Motor neuron (in vitro differentiated cells): ENCODE measurements at regions not wholly inside any gene's neighbourhood (a gene's known extent, or its start where the extent isn't known, plus 50 kb on each side); places are given as distances from the start of the nearest gene placed in this dataset.
A peak's percentile ranks its signal among the peaks of the same experiment; 100 is the strongest.

Source experiments
- ATAC-seq, 8 experiments: fragments of 200-7000 bp; cut with Tn5 transposase; replicated peaks in 6 of 8; 2 replicates each; pipeline ENCODE4 v1.8.0; 2021; ENCODE audit warnings: mild to moderate bottlenecking in 8 of 8, moderate library complexity in 8 of 8
- H3K27ac ChIP-seq, 2 donors: fragments of 250-450 bp; sonication (Bioruptor Pico); 2 replicates each; pipeline ENCODE4 v1.9.0; 2021; ENCODE audit warnings: antibody characterized with exemption in 2 of 2, mild to moderate bottlenecking in 2 of 2, moderate library complexity in 1 of 2
- H3K4me1 ChIP-seq, 2 donors: fragments of 250-450 bp; sonication (Bioruptor Pico); replicated peaks in 1 of 2; 2 replicates each; pipeline ENCODE4 v1.6.1; 2021; ENCODE audit warnings: antibody characterized with exemption in 2 of 2, mild to moderate bottlenecking in 2 of 2, moderate library complexity in 1 of 2
- H3K4me3 ChIP-seq, 5 donors: fragments of 250-450 bp; sonication (Bioruptor Pico); 2 replicates each; pipeline ENCODE4 v1.9.0; 2021; ENCODE audit warnings: antibody characterized with exemption in 5 of 5, mild to moderate bottlenecking in 5 of 5, moderate library complexity in 4 of 5
- WGBS, 10 experiments: fragments of 450-650 bp; shearing (Covaris generic); methylation state at CpG; one replicate each; pipeline ENCODE4 v1.0.0; 2022; 5-methylcytosine and 5-hydroxymethylcytosine counted together
- in situ Hi-C, 9 experiments: fragments of 400-800 bp; cut with MboI; loops; one replicate each; pipeline ENCODE4 v1.15.0; 2021; ENCODE audit warnings: low sequenced_read_pairs in 9 of 9, low pct_unique_long_range_greater_than_20kb in 2 of 9; ENCODE audit not compliant: unreplicated experiment in 9 of 9

DNA sequence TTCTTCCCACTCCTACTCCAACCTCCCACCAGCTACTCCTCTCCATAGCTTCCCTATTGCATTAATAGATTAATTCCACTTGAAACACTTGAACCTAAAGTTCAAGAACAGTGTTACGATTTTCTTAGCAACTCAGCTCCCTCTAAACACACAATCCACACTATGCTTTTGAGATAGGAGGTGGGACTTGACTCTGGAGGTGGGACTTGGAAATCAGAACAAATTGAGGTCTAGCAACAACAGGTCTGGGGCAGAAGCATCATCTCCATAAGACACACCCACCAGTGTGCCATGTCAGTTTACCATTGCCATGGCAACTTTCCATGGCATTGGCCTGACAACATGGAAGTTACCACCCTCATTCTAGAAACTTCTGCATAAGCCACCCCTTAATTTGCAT lies 336.5 kb upstream of the ALCAM start:
- peak in 1 of 8 experiments; percentile 27 for ATAC-seq
- in situ Hi-C loops = no loop called here
- Histone ChIP-seq H3K27ac (no peak overlapping the region), H3K4me1 (no peaks in the 10 kb centered on the region), H3K4me3 (no peak overlapping the region)
- 17 to 90% (median 57%) methylated on average over 1 of the region's 1 CpG; no CpG with 5 or more reads in 3 of the 10 experiments for WGBS, 10 experiments

DNA sequence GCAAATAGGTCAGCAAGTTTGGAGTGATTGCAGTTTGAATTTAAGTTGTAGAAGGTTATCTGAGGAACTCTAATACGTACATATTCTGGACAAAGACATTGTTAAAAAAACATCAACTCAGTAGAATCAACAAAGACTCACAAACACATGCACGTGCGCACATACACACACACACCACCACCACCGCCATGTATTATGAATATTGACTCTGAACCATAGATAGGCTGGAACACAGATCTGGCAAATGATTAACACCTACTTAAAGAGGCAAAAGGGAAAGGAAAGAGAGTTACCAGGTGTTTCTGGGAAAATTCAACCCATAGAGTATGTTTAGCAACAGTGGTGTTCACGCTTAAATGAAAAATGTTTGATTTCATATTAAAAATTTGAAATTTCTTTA lies 334.2 kb upstream of the ALCAM start:
- H3K27ac ChIP-seq = no peak overlapping the region
- 57 to 100% (median 73%) methylated on average over 1 to 5 of the region's 5 CpGs for WGBS, 10 experiments
- H3K4me1 ChIP-seq = peaks cover 0 to 3% of the 10 kb centered on the region in 2 donors
- H3K4me3 ChIP-seq = no peak overlapping the region
- in situ Hi-C loops = no loop called here
- ATAC-seq = no peak

- WGBS, 10 experiments = 33 to 89% (median 71%) methylated on average over 1 of the region's 1 CpG; no CpG with 5 or more reads in 4 of the 10 experiments
- Histone ChIP-seq H3K4me3 (no peak overlapping the region), H3K27ac (no peak overlapping the region), H3K4me1 (peaks cover 0 to 3% of the 10 kb centered on the region in 2 donors)
- in situ Hi-C loops = no loop called here
- ATAC-seq = no peak
Measured at GRCh38 chr3:105033081-105033480, 333.6 kb upstream of the ALCAM start.

DNA sequence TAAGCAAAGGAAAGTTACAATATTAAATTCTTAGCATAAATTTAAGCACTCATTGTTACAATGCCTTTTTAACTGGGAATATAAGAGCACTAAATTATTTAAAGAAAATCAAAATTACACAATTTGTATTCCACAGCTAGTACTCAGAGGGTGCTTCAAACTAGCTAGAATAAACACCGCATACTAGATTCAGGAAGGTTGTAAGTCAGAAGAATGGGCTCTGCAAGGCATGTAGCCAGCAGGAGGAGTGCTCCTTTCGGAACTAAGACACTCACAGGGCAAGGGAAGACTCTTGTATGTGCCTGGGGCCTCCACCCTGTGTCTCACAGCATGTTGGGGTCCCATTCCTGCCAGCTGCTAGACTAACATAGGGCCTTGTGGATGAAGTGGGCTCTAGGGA lies 327.7 kb upstream of the ALCAM start:
- no peak overlapping the region for H3K27ac ChIP-seq
- no peak overlapping the region for H3K4me3 ChIP-seq
- 25 to 100% (median 69%) methylated on average over 1 to 2 of the region's 2 CpGs; no CpG with 5 or more reads in 3 of the 10 experiments for WGBS, 10 experiments
- ATAC-seq = no peak
- in situ Hi-C loops = no loop called here
- peaks cover 0 to 3% of the 10 kb centered on the region in 2 donors for H3K4me1 ChIP-seq

DNA sequence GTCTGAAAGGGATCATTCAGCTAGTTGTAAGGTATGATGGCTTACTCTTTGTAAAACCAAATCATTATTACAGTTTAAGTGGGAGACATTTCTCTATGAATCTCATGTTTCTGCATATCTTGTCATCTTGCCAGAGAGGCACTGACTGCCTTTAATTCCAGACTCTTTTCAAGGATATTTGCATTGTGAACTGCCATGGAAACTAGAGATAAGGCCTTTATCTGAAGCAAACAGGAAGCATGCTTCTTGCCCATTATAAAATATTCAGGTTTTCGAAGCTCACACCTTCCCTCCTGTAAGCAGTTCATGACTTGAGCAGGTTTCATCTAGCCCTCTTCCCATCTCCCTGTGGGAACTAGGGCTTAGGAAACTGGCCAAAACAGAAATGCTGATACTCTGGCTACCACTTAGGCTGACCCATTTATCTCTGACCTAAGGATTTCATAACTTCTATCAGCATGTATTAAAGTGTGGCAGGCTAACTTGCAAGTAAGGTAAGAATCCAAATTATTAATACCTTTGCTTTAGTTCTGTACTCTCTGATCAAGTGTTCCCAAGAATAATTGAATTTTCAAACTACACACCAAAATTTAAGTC lies 326.6 kb upstream of the ALCAM start:
- Histone ChIP-seq H3K4me3 (no peak overlapping the region), H3K27ac (no peak overlapping the region), H3K4me1 (peaks cover 0 to 3% of the 10 kb centered on the region in 2 donors)
- 20 to 100% (median 80%) methylated on average over 1 of the region's 1 CpG; no CpG with 5 or more reads in 4 of the 10 experiments for WGBS, 10 experiments
- in situ Hi-C loops = no loop called here
- no peak for ATAC-seq

- ATAC-seq = no peak
- Histone ChIP-seq H3K4me1 (no peaks in the 10 kb centered on the region), H3K27ac (no peak overlapping the region), H3K4me3 (no peak overlapping the region)
- in situ Hi-C loops = no loop called here
- WGBS, 10 experiments = 8 to 53% (median 28%) methylated on average over 2 to 3 of the region's 3 CpGs
Measured at GRCh38 chr3:105042586-105042985, 324.1 kb upstream of the ALCAM start.

DNA sequence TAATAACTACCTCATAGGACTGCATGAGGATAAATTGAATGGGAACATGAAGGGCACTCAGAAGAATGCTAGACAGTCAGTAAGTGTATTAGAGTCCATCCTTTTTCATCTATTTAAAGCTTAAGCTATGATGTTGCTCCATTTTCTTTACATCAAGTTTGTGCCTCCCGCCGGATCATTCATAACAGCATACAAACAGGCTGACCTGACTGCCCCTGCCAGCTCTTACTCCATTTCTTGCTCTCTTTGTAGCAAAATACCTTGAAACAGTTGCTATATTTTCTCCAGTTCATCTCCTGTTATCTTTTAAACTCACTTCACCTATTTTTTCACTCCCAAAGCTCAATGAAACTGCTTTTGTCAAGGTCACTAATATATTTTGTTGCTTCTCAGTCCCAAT lies 315.6 kb upstream of the ALCAM start:
- no peak overlapping the region for H3K4me3 ChIP-seq
- in situ Hi-C loops = no loop called here
- no peak for ATAC-seq
- WGBS, 10 experiments = 88 to 100% (median 100%) methylated on average over 2 of the region's 2 CpGs; no CpG with 5 or more reads in 1 of the 10 experiments
- no peak overlapping the region for H3K27ac ChIP-seq
- no peaks in the 10 kb centered on the region for H3K4me1 ChIP-seq

GRCh38 chr3:105051972-105052371 lies 314.7 kb upstream of the ALCAM start:
- WGBS, 10 experiments = no CpG with 5 or more reads among the region's 1 CpG
- no peaks in the 10 kb centered on the region for H3K4me1 ChIP-seq
- no peak overlapping the region for H3K27ac ChIP-seq
- in situ Hi-C loops = no loop called here
- H3K4me3 ChIP-seq = no peak overlapping the region
- no peak for ATAC-seq

- ATAC-seq = no peak
- Histone ChIP-seq H3K4me1 (no peaks in the 10 kb centered on the region), H3K4me3 (no peak overlapping the region), H3K27ac (no peak overlapping the region)
- 33 to 100% (median 71%) methylated on average over 1 to 3 of the region's 3 CpGs for WGBS, 10 experiments
- in situ Hi-C loops = no loop called here
Measured at GRCh38 chr3:105062853-105063252, 303.9 kb upstream of the ALCAM start.

GRCh38 chr3:105065895-105066839 lies 300.5 kb upstream of the ALCAM start:
- WGBS, 10 experiments = 0 to 87% (median 60%) methylated on average over 1 to 7 of the region's 8 CpGs; no CpG with 5 or more reads in 3 of the 10 experiments
- no peak overlapping the region for H3K27ac ChIP-seq
- no peaks in the 10 kb centered on the region for H3K4me1 ChIP-seq
- in situ Hi-C loops = no loop called here
- H3K4me3 ChIP-seq = no peak overlapping the region
- ATAC-seq = peak in 3 of 8 experiments; percentile 84 to 91 (median 87)

DNA sequence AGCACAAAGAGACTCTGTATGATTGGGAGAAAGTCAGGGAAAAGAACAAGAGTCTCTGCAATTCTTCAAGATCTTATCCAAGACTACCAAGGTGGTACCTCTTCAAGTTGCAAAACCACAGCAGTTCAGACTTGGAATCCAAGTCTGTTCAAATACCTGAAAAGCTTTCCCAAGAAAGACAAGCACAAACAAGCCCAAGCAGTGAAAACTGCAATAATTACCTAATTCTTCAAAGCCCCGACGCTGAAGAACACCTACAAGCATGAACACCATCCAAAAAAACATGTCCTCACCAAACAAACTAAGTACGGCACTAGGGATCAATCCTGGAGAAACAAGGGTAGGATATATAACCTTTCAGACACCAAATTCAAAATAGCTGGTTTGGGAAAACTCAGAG lies 299.3 kb upstream of the ALCAM start:
- WGBS, 10 experiments = 44 to 100% (median 79%) methylated on average over 2 to 3 of the region's 3 CpGs; no CpG with 5 or more reads in 2 of the 10 experiments

DNA sequence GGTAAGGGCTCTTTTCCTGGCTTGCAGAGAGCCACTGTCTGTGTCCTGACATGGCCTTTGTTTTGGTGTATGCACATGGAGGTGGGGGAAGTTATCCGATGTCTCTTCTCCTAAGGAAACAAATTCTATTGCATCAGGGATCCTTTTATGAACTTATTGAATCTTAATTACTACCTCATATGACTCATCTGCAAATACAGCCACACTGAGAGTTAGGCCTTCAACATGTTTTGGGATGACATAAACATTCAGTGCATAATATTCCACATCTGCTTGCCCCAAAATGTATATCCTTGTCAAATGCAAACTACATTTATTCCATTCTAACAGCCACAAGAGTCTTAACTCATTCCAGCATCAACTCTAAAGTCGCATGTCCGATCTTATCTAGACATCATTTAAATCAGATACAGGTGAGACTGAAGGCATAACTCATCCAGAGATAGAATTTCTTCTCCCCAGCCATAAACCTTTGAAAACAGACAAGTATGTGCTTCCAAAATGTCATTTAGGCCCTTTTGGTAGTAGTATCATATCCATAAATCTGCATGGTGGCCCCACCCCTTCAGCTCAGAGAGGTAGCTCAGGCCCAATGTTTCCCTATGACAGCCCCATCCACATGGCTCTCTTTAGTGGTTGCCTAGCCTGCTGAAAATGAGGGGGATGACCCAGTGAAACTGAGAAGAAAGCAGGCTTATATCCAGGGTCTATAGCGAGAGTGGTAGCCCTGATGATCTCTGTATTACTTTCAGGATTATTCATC lies 289.5 kb upstream of the ALCAM start:
- Histone ChIP-seq H3K4me1 (no peaks in the 10 kb centered on the region), H3K4me3 (no peak overlapping the region), H3K27ac (no peak overlapping the region)
- in situ Hi-C loops = no loop called here
- ATAC-seq = peak in 3 of 8 experiments; percentile 19 to 90 (median 79)
- WGBS, 10 experiments = 0 to 100% (median 80%) methylated on average over 1 to 4 of the region's 4 CpGs; no CpG with 5 or more reads in 1 of the 10 experiments

More for the DNA sequence above, 299.3 kb upstream of the ALCAM start:
- H3K4me1 ChIP-seq = no peaks in the 10 kb centered on the region
- no peak overlapping the region for H3K27ac ChIP-seq
- H3K4me3 ChIP-seq = no peak overlapping the region
- no peak for ATAC-seq
- in situ Hi-C loops = no loop called here

DNA sequence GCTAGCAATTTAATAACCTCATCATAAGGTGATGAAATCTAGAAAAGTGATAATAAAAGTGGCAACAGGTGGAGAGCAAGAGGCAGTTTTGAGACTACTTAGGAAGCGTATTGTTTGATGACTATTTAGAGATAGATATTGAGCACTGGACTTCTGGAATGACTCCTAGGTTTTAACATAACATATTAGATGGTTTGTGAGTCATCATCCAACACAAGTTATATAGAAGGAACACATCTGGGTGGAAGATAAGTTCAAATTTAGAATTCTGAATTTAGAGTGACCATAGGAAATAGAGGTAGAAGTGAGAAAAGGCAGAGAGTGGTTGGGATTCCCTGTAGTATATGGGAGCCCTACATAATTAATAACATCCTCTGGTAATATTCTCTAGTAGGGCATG lies 282.8 kb upstream of the ALCAM start:
- Histone ChIP-seq H3K27ac (no peak overlapping the region), H3K4me1 (no peaks in the 10 kb centered on the region), H3K4me3 (no peak overlapping the region)
- 14 to 100% (median 85%) methylated on average over 1 of the region's 1 CpG; no CpG with 5 or more reads in 2 of the 10 experiments for WGBS, 10 experiments
- in situ Hi-C loops = no loop called here
- peak in 2 of 8 experiments; percentile 52 to 61 for ATAC-seq
